ENCODE measurements at regions not wholly inside any gene's neighbourhood (a gene's known extent, or its start where the extent isn't known, plus 50 kb on each side); places are given as distances from the start of the nearest gene placed in this dataset.

DNA sequence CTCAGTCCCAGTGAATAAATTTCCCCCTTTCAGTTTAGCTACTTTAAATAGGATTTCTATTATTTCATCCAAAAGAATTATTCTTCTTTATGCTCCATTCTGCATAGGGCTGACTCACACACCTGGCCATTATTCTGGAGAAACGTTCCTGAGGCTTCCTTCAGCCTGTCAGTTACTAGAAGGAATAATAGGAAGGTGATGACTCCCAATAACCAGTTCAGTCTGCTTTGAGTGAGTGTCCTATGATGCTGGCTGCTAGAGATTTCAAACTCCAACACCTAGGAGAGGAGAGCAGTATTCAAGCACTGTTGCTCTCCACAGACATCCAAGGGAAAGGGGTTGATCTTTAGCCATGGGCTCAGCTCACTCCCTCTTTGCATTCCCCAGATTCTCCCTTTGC is 117.8 kb downstream of the KCTD12 start:
- WGBS, 2 experiments (ENCODE audit: extremely low coverage in 1 of 2, insufficient coverage in 1 of 2, insufficient read length in 1 of 2, insufficient replicate concordance in 2 of 2, low coverage in 1 of 2, low lambda C conversion rate in 2 of 2, missing lambda C conversion rate in 1 of 2), result 93% methylated on average over 1 of the region's 1 CpG; no CpG with 5 or more reads in 1 of the 2 experiments
- Histone ChIP-seq H2AFZ (ENCODE audit: low read length) (no peak overlapping the region), H3K36me3 (ENCODE audit: control insufficient read depth in 2 of 4, insufficient read depth in 4 of 4, low read length in 3 of 4) (no peaks in the 10 kb centered on the region), H3K4me3 (ENCODE audit: extremely low read depth in 1 of 4, insufficient read depth in 2 of 4, low read depth in 3 of 4, low read length in 4 of 4) (no peak overlapping the region), H3K27me3 (replicated peaks in 1 of 4; ENCODE audit: control insufficient read depth in 3 of 4, extremely low read depth in 1 of 4, insufficient read depth in 3 of 4, low read length in 3 of 4) (no peaks in the 10 kb centered on the region), H3K14ac (ENCODE audit: insufficient read length) (no peak overlapping the region), H4K20me1 (replicated peaks in 1 of 2; ENCODE audit: control insufficient read depth in 1 of 2, insufficient read depth in 2 of 2, low read length in 2 of 2) (no peaks in the 10 kb centered on the region), H3K79me2 (ENCODE audit: control insufficient read depth in 1 of 2, insufficient read depth in 2 of 2, low read length in 2 of 2) (no peaks in the 10 kb centered on the region), H3K56ac (replicated peaks; ENCODE audit: insufficient read length, low read depth, low read length) (no peak overlapping the region), H3K18ac (ENCODE audit: extremely low read depth, low read length) (no peak overlapping the region), H4K5ac (ENCODE audit: insufficient read length, low read depth, low read length) (no peak overlapping the region), H2BK15ac (ENCODE audit: low read length) (no peak overlapping the region), H3K23ac (ENCODE audit: insufficient read length) (no peak overlapping the region), H3K4me1 (replicated peaks in 1 of 4; ENCODE audit: control insufficient read depth in 3 of 4, insufficient read depth in 4 of 4, low read length in 3 of 4) (no peaks in the 10 kb centered on the region), H3K4ac (replicated peaks; ENCODE audit: insufficient read length, low read depth, low read length) (no peak overlapping the region), H2BK12ac (ENCODE audit: low read depth, low read length) (no peak overlapping the region), H3K9ac (replicated peaks in 1 of 4; ENCODE audit: extremely low read depth in 1 of 4, low read depth in 3 of 4, low read length in 3 of 4) (no peak overlapping the region), H3K9me3 (ENCODE audit: insufficient read depth in 2 of 2, low read depth in 1 of 2, low read length in 1 of 2) (no peaks in the 10 kb centered on the region), H4K8ac (ENCODE audit: extremely low read depth, insufficient read depth, low read length) (no peak overlapping the region), H4K91ac (replicated peaks; ENCODE audit: insufficient read length, low read length) (no peak overlapping the region), H3K79me1 (ENCODE audit: low read depth, low read length) (no peaks in the 10 kb centered on the region), H3K23me2 (ENCODE audit: low read depth, low read length) (no peaks in the 10 kb centered on the region), H2BK20ac (ENCODE audit: low read length) (no peak overlapping the region), H3K4me2 (ENCODE audit: insufficient read depth in 1 of 2, low read depth in 2 of 2, low read length in 2 of 2) (no peak overlapping the region), H2AK5ac (ENCODE audit: low read depth, low read length) (no peak overlapping the region), H3K27ac (ENCODE audit: low read depth, low read length) (no peak overlapping the region), H2BK120ac (replicated peaks; ENCODE audit: low read depth, low read length) (no peak overlapping the region), H2BK5ac (ENCODE audit: low read depth, low read length) (no peak overlapping the region)
- FAIRE-seq (no peak), DNase-seq (ENCODE audit: low read depth in 1 of 2, low spot score in 2 of 2) (no peak)
- ChIA-PET POLR2A (ENCODE audit: partially characterized antibody) (no interaction called here), CTCF (ENCODE audit: partially characterized antibody) (no interaction called here)
- no peak for TF ChIP-seq YY1 (IDR thresholded peaks at IDR 0.05; ENCODE audit: low read depth, low read length)
- no peak for TF ChIP-seq CTCF (IDR thresholded peaks at IDR 0.05; ENCODE audit: control extremely low read depth in 1 of 3, insufficient read depth in 1 of 3, low read depth in 1 of 3, low read length in 3 of 3)
- TF ChIP-seq BACH1 (IDR thresholded peaks at IDR 0.05; ENCODE audit: low read length), result no peak
- TF ChIP-seq GTF2F1 (IDR thresholded peaks at IDR 0.05; ENCODE audit: borderline replicate concordance, low read depth, low read length), result no peak
- TF ChIP-seq, protein P1, sequence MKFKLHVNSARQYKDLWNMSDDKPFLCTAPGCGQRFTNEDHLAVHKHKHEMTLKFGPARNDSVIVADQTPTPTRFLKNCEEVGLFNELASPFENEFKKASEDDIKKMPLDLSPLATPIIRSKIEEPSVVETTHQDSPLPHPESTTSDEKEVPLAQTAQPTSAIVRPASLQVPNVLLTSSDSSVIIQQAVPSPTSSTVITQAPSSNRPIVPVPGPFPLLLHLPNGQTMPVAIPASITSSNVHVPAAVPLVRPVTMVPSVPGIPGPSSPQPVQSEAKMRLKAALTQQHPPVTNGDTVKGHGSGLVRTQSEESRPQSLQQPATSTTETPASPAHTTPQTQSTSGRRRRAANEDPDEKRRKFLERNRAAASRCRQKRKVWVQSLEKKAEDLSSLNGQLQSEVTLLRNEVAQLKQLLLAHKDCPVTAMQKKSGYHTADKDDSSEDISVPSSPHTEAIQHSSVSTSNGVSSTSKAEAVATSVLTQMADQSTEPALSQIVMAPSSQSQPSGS (IDR thresholded peaks at IDR 0.05; ENCODE audit: low read length), result no peak
- no peak for TF ChIP-seq SUZ12 (IDR thresholded peaks at IDR 0.05; ENCODE audit: low read length)
- TF ChIP-seq SP2 (IDR thresholded peaks at IDR 0.05; ENCODE audit: low read length), result no peak
- no peak for TF ChIP-seq CTBP2 (IDR thresholded peaks at IDR 0.05; ENCODE audit: borderline replicate concordance, insufficient read depth, insufficient read length, low read length)
- TF ChIP-seq KDM4A (IDR thresholded peaks at IDR 0.05; ENCODE audit: low read depth, low read length, severe bottlenecking), result no peak
- TF ChIP-seq ATF3 (IDR thresholded peaks at IDR 0.05; ENCODE audit: insufficient read depth, low read depth, low read length), result no peak

All from H1 (cell line).